SK-N-SH (cell line): ENCODE measurements at regions not wholly inside any gene's neighbourhood (a gene's known extent, or its start where the extent isn't known, plus 50 kb on each side); places are given as distances from the start of the nearest gene placed in this dataset.

Experiments
- CTCF ChIA-PET: fragments of 300-600, 350-600 bp; formaldehyde crosslinking; extraction: SDS; loops from one replicate; lab custom pipeline; 2021; lab: Yijun Ruan, JAX
- POLR2A ChIA-PET: fragments of 350-600 bp; sonication (Branson Sonifier 250); formaldehyde crosslinking; extraction: SDS; loops from one replicate; lab custom pipeline; 2020; ENCODE audit warnings: antibody characterized with exemption, inconsistent platforms; lab: Yijun Ruan, JAX
- DNase-seq: peaks from one replicate; pipeline ENCODE4 v3.0.0; 2012
- H2AFZ ChIP-seq: fragments of 200-600 bp; sonication (generic); 2 replicates; pipeline ENCODE4 v1.8.1; 2016; ENCODE audit warnings: antibody characterized with exemption, mild to moderate bottlenecking, low read depth
- H3F3A ChIP-seq: fragments of 200-600 bp; sonication (generic); replicated peaks from 2 replicates; pipeline ENCODE3; 2016; ENCODE audit warnings: antibody characterized with exemption, mild to moderate bottlenecking; ENCODE audit not compliant: insufficient read depth
- H3K27ac ChIP-seq, 2 experiments: fragments of 200-500 bp in 1 of 2; fragments of 200-600 bp in 1 of 2; sonication (Bioruptor generic) in 1 of 2; sonication (generic), shearing (Covaris generic) in 1 of 2; 2 replicates each; pipeline versions ENCODE4 v1.5.1 to v1.6.1; 2014 to 2016; ENCODE audit warnings: low read depth in 2 of 2, inconsistent platforms in 1 of 2, low read length in 1 of 2, mild to moderate bottlenecking in 1 of 2, mixed read lengths in 1 of 2
- H3K27me3 ChIP-seq: fragments of 200-600 bp; sonication (generic), shearing (Covaris generic); 2 replicates; pipeline ENCODE4 v1.6.1; 2016; ENCODE audit warnings: mixed run types; ENCODE audit not compliant: insufficient read depth
- H3K36me3 ChIP-seq, 2 experiments: fragments of 200-500 bp in 1 of 2; fragments of 200-600 bp in 1 of 2; sonication (Bioruptor generic) in 1 of 2; sonication (generic) in 1 of 2; replicated peaks in 1 of 2; 2 replicates each; pipeline versions ENCODE3 to v1.5.1; 2014 to 2016; ENCODE audit warnings: low read length in 1 of 2, mild to moderate bottlenecking in 1 of 2; ENCODE audit not compliant: insufficient read depth in 2 of 2, control insufficient read depth in 1 of 2
- H3K4me1 ChIP-seq, 2 experiments: fragments of 200-500 bp in 1 of 2; fragments of 200-600 bp in 1 of 2; sonication (Bioruptor generic) in 1 of 2; sonication (generic), shearing (Covaris generic) in 1 of 2; 2 replicates each; pipeline versions ENCODE4 v1.5.1 to v1.6.1; 2014 to 2016; ENCODE audit warnings: low read depth in 1 of 2, low read length in 1 of 2, mixed run types in 1 of 2; ENCODE audit not compliant: insufficient read depth in 2 of 2, control insufficient read depth in 1 of 2
- H3K4me2 ChIP-seq: fragments of 200-600 bp; sonication (generic), shearing (Covaris generic); 2 replicates; pipeline ENCODE4 v1.6.1; 2017; ENCODE audit warnings: mixed run types
- H3K4me3 ChIP-seq, 2 experiments: fragments of 200-500 bp in 1 of 2; fragments of 200-600 bp in 1 of 2; sonication (Bioruptor generic) in 1 of 2; sonication (generic), shearing (Covaris generic) in 1 of 2; 2 replicates each; pipeline versions ENCODE4 v1.5.1 to v1.8.1; 2014 to 2016; ENCODE audit warnings: low read depth in 2 of 2, inconsistent platforms in 1 of 2, low read length in 1 of 2, mild to moderate bottlenecking in 1 of 2, mixed read lengths in 1 of 2, moderate library complexity in 1 of 2
- H3K79me2 ChIP-seq: fragments of 200-600 bp; sonication (generic); 2 replicates; pipeline ENCODE4 v1.8.1; 2017; ENCODE audit warnings: mild to moderate bottlenecking; ENCODE audit not compliant: insufficient read depth
- H3K9ac ChIP-seq: fragments of 200-600 bp; sonication (generic); 2 replicates; pipeline ENCODE4 v1.6.1; 2017; ENCODE audit warnings: mixed run types
- H3K9me2 ChIP-seq: fragments of 200-600 bp; sonication (generic); 2 replicates; pipeline ENCODE4 v1.6.1; 2017; ENCODE audit warnings: mixed run types
- H3K9me3 ChIP-seq: fragments of 200-600 bp; sonication (generic); 2 replicates; pipeline ENCODE4 v1.6.1; 2017; ENCODE audit warnings: mixed run types, mild to moderate bottlenecking, moderate library complexity
- H4K20me1 ChIP-seq: fragments of 200-600 bp; sonication (generic); 2 replicates; pipeline ENCODE4 v1.6.1; 2017; ENCODE audit warnings: mild to moderate bottlenecking, mixed run types; ENCODE audit not compliant: insufficient read depth
- GABPA ChIP-seq: IDR thresholded peaks from 2 replicates; pipeline ENCODE4 v1.4.0; 2012; ENCODE audit warnings: low read depth, mild to moderate bottlenecking
- NRF1 ChIP-seq: IDR thresholded peaks from 2 replicates; pipeline ENCODE4 v1.6.1; 2012; ENCODE audit warnings: low read depth, mild to moderate bottlenecking, low read length
- POLR2AphosphoS5 ChIP-seq: IDR thresholded peaks from 2 replicates; pipeline ENCODE4 v1.6.1; 2012; ENCODE audit warnings: low read depth, low read length
- RCOR1 ChIP-seq: fragments of 150-350 bp; IDR thresholded peaks from 2 replicates; pipeline ENCODE4 v1.6.1; 2017; ENCODE audit warnings: antibody characterized with exemption, low read length
- RFX5 ChIP-seq: IDR thresholded peaks from 2 replicates; pipeline ENCODE4 v1.6.1; 2012; ENCODE audit warnings: mild to moderate bottlenecking, improper control_type of control experiment, low read length
- RXRA ChIP-seq: IDR thresholded peaks from 2 replicates; pipeline ENCODE4 v1.4.0; 2012; ENCODE audit warnings: low read depth, mild to moderate bottlenecking, borderline replicate concordance
- SIN3A ChIP-seq: IDR thresholded peaks from 2 replicates; pipeline ENCODE4 v1.6.1; 2012; ENCODE audit warnings: low read depth, mild to moderate bottlenecking, low read length, moderate library complexity, borderline replicate concordance
- SMC3 ChIP-seq: IDR thresholded peaks from 2 replicates; pipeline ENCODE4 v1.6.1; 2012; ENCODE audit warnings: low read depth, low read length, improper control_type of control experiment
- TAF1 ChIP-seq: IDR thresholded peaks from 2 replicates; pipeline ENCODE4 v1.6.1; 2012; ENCODE audit warnings: low read depth, mild to moderate bottlenecking, low read length, moderate library complexity, borderline replicate concordance
- TCF12 ChIP-seq: IDR thresholded peaks from 2 replicates; pipeline ENCODE4 v1.4.0; 2012
- whole genome bisulfite sequencing: methylation state at CpG from one replicate; pipeline ENCODE4 v1.1.6; 2017; ENCODE audit warnings: low lambda C conversion rate; 5-methylcytosine and 5-hydroxymethylcytosine counted together
- TF ChIP-seq, protein P1 (sequence below): IDR thresholded peaks from 2 replicates; pipeline ENCODE4 v1.4.0; 2012; ENCODE audit warnings: low read depth
- TF ChIP-seq, protein P2 (sequence below): IDR thresholded peaks from 2 replicates; pipeline ENCODE4 v1.4.0; 2012; ENCODE audit warnings: low read depth, borderline replicate concordance

DNA sequence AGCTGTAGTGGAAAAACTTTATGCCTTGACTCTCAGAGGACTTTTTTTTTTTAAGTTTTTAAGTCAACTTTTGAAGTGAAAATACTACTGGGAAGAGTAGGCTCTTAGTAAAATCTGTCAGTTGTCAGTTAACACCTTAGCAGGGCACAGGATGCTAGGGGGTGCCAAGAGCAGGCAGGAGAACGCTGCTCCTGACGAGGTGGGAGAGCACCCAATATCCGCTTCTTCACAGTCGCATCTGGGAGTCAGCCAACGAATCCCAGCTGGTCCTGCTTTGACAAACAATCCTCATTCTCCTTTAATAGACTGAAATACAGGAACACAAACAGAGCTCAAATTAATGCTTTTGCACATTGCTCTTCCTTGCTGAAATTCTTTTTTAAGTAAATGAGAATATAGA is 709.5 kb upstream of the ACVR2A start:
- no peak for DNase-seq
- H3K27ac ChIP-seq, result no peak overlapping the region
- no peaks in the 10 kb centered on the region for H3K4me1 ChIP-seq
- H3K27me3 ChIP-seq, result no peaks in the 10 kb centered on the region
- H3K9me2 ChIP-seq, result no peaks in the 10 kb centered on the region
- 11% methylated on average over 5 of the region's 5 CpGs for WGBS
- no peak overlapping the region for H3K9ac ChIP-seq
- no peak overlapping the region for H2AFZ ChIP-seq
- POLR2A ChIA-PET, result no interaction called here
- no peaks in the 10 kb centered on the region for H3K36me3 ChIP-seq
- no peak for TF ChIP-seq RFX5
- TF ChIP-seq, protein P1, sequence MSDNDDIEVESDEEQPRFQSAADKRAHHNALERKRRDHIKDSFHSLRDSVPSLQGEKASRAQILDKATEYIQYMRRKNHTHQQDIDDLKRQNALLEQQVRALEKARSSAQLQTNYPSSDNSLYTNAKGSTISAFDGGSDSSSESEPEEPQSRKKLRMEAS, result no peak
- TF ChIP-seq POLR2AphosphoS5, result no peak
- no peak for TF ChIP-seq RCOR1
- no peak for TF ChIP-seq NRF1
- TF ChIP-seq, all 33 proteins: peak for 0
- H3F3A ChIP-seq, result no peaks in the 10 kb centered on the region
- no peaks in the 10 kb centered on the region for H3K79me2 ChIP-seq
- no peak overlapping the region for H3K4me3 ChIP-seq
- no peaks in the 10 kb centered on the region for H3K9me3 ChIP-seq
- no peak overlapping the region for H3K4me2 ChIP-seq
- H4K20me1 ChIP-seq, result no peaks in the 10 kb centered on the region
- CTCF ChIA-PET, result no interaction called here

DNA sequence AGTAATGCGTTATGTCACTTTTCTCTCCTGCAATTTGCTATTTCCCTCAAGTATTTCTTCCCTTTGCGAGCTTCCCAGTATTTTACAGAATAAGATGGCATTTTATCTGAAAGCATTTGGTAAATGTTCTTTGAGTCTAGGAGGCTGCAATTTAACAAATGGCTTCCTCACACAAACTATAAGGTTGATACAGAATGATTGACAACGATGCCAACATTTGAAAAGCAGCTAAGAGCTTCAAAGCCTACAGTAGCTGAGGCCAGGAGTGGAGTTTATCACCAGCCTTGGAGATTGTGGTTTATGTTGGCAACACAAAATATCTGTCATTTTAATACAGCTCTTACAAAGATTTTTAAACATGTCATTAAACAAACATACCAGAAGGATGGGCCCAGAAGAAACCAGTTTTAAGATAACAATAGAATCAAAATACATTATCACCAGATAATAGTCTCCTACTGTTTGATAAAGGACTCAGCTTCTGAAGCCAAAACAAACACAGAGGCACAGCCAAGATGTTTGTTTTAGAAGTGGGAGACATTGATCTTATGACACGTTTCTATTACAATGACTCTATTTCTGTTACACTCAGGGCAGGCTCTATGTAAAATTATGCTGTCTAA is 711.4 kb upstream of the ACVR2A start:
- H3K27ac ChIP-seq, result no peak overlapping the region
- H3K79me2 ChIP-seq, result no peaks in the 10 kb centered on the region
- no peaks in the 10 kb centered on the region for H3F3A ChIP-seq
- no peaks in the 10 kb centered on the region for H3K9me2 ChIP-seq
- no peaks in the 10 kb centered on the region for H3K36me3 ChIP-seq
- no peaks in the 10 kb centered on the region for H3K27me3 ChIP-seq
- POLR2A ChIA-PET, result no interaction called here
- no peaks in the 10 kb centered on the region for H3K9me3 ChIP-seq
- CTCF ChIA-PET, result no interaction called here
- H3K4me1 ChIP-seq, result no peaks in the 10 kb centered on the region
- no peak overlapping the region for H2AFZ ChIP-seq
- TF ChIP-seq SIN3A (no peak), TAF1 (no peak), SMC3 (no peak), POLR2AphosphoS5 (no peak), TCF12 (no peak), GABPA (no peak), RXRA (no peak)
- TF ChIP-seq, protein P2, sequence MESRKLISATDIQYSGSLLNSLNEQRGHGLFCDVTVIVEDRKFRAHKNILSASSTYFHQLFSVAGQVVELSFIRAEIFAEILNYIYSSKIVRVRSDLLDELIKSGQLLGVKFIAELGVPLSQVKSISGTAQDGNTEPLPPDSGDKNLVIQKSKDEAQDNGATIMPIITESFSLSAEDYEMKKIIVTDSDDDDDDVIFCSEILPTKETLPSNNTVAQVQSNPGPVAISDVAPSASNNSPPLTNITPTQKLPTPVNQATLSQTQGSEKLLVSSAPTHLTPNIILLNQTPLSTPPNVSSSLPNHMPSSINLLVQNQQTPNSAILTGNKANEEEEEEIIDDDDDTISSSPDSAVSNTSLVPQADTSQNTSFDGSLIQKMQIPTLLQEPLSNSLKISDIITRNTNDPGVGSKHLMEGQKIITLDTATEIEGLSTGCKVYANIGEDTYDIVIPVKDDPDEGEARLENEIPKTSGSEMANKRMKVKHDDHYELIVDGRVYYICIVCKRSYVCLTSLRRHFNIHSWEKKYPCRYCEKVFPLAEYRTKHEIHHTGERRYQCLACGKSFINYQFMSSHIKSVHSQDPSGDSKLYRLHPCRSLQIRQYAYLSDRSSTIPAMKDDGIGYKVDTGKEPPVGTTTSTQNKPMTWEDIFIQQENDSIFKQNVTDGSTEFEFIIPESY, result no peak
- H3K9ac ChIP-seq, result no peak overlapping the region
- no peaks in the 10 kb centered on the region for H4K20me1 ChIP-seq
- no peak overlapping the region for H3K4me3 ChIP-seq
- WGBS, result 21% methylated on average over 4 of the region's 4 CpGs
- DNase-seq, result no peak
- H3K4me2 ChIP-seq, result no peak overlapping the region
